HepG2 (cell line): ENCODE measurements at regions not wholly inside any gene's neighbourhood (a gene's known extent, or its start where the extent isn't known, plus 50 kb on each side); places are given as distances from the start of the nearest gene placed in this dataset.

Experiments used
- ATAC-seq: fragments of 200-7000 bp; cut with Tn5 transposase; 3 replicates; pipeline ENCODE4 v1.9.1; 2020; ENCODE audit warnings: mild to moderate bottlenecking, moderate library complexity
- BruUV-seq: library from RNA; stranded (reverse); fragments of 400-500 nt; replicated peaks from 2 replicates; lab custom pipeline; 2021; lab: Mats Ljungman, UMichigan
- CTCF ChIA-PET: fragments of 300-600 bp; formaldehyde crosslinking; extraction: SDS; loops from one replicate; lab custom pipeline; 2021; ENCODE audit warnings: low total read pairs, inconsistent platforms, low intra/inter-chr PET ratio; lab: Yijun Ruan, JAX
- POLR2A ChIA-PET: fragments of 350-600 bp; sonication (Branson Sonifier 250); formaldehyde crosslinking; loops from one replicate; lab custom pipeline; 2020; ENCODE audit warnings: antibody characterized with exemption, inconsistent platforms; lab: Yijun Ruan, JAX
- DNase-seq: peaks from one replicate; pipeline ENCODE4 v3.0.0-alpha.2; 2015; ENCODE audit warnings: low spot score
- FAIRE-seq: peaks from 3 replicates; lab custom pipeline; 2011; peaks lifted over from hg19 to GRCh38; lab: Jason Lieb, UNC
- H2AFZ ChIP-seq: one replicate; pipeline ENCODE4 v1.6.1; 2011; ENCODE audit warnings: low read length, inconsistent platforms
- H3K27ac ChIP-seq: fragments of 300-600 bp; 3 replicates; pipeline ENCODE4 v1.8.0; 2011; ENCODE audit warnings: mixed run types, mild to moderate bottlenecking, mixed read lengths, low read length, inconsistent platforms; ENCODE audit not compliant: insufficient read depth; ENCODE audit errors: extremely low read length
- H3K27me3 ChIP-seq, 2 experiments: fragments of 200-600 bp in 1 of 2; 2 replicates in 1 of 2; 3 replicates in 1 of 2; pipeline versions ENCODE4 v1.6.0 to v1.8.0; 2011; ENCODE audit warnings: low read length in 2 of 2, mild to moderate bottlenecking in 2 of 2, moderate library complexity in 2 of 2, inconsistent platforms in 1 of 2; ENCODE audit not compliant: insufficient read depth in 2 of 2, control insufficient read depth in 1 of 2
- H3K36me3 ChIP-seq, 2 experiments: fragments of 200-600 bp in 1 of 2; replicated peaks in 1 of 2; 2 replicates in 1 of 2; 3 replicates in 1 of 2; pipeline versions ENCODE4 v1.5.1 to v1.8.0; 2011; ENCODE audit warnings: low read length in 2 of 2, inconsistent platforms in 1 of 2; ENCODE audit not compliant: insufficient read depth in 2 of 2, control insufficient read depth in 1 of 2
- H3K4me1 ChIP-seq: 2 replicates; pipeline ENCODE4 v1.5.1; 2012; ENCODE audit warnings: low read length, inconsistent platforms; ENCODE audit not compliant: insufficient read depth
- H3K4me2 ChIP-seq: 2 replicates; pipeline ENCODE4 v1.6.0; 2011; ENCODE audit warnings: low read depth, low read length, inconsistent platforms
- H3K4me3 ChIP-seq, 3 experiments: fragments of 200-600 bp in 1 of 3; sonication (generic), shearing (Covaris generic) in 1 of 3; replicated peaks in 1 of 3; 2 replicates each; pipeline ENCODE4 v1.5.1; 2011 to 2016; ENCODE audit warnings: low read length in 3 of 3, inconsistent platforms in 2 of 3, low read depth in 2 of 3, mild to moderate bottlenecking in 2 of 3, control low read depth in 1 of 3, mixed read lengths in 1 of 3; ENCODE audit not compliant: insufficient read depth in 1 of 3
- H3K79me2 ChIP-seq: one replicate; pipeline ENCODE4 v1.6.1; 2011; ENCODE audit warnings: low read length, inconsistent platforms; ENCODE audit not compliant: insufficient read depth
- H3K9ac ChIP-seq: 2 replicates; pipeline ENCODE4 v1.6.0; 2011; ENCODE audit warnings: mild to moderate bottlenecking, low read depth, low read length, inconsistent platforms; ENCODE audit not compliant: insufficient read depth
- H3K9me3 ChIP-seq: 2 replicates; pipeline ENCODE4 v1.5.1; 2012; ENCODE audit warnings: mild to moderate bottlenecking, low read length
- H4K20me1 ChIP-seq: 2 replicates; pipeline ENCODE4 v1.6.0; 2011; ENCODE audit warnings: inconsistent platforms, mild to moderate bottlenecking, low read length, moderate library complexity; ENCODE audit not compliant: insufficient read depth
- DPF2 ChIP-seq: sonication (generic); formaldehyde crosslinking; IDR thresholded peaks from 2 replicates; pipeline ENCODE4 v1.4.0; 2020; ENCODE audit warnings: mild to moderate bottlenecking, low read depth, missing genetic modification reagents, borderline replicate concordance
- TBX2 ChIP-seq: sonication (generic); formaldehyde crosslinking; IDR thresholded peaks from 2 replicates; pipeline ENCODE4 v1.5.0; 2020; ENCODE audit warnings: missing genetic modification reagents, mild to moderate bottlenecking, borderline replicate concordance
- ZBTB2 ChIP-seq: sonication (generic); formaldehyde crosslinking; IDR thresholded peaks from 2 replicates; pipeline ENCODE4 v1.8.0; 2022; ENCODE audit warnings: low read depth, missing genetic modification reagents
- ZSCAN30 ChIP-seq: sonication (generic); formaldehyde crosslinking; IDR thresholded peaks from 2 replicates; pipeline ENCODE4 v1.5.0; 2020; ENCODE audit warnings: mild to moderate bottlenecking, missing genetic modification reagents
- WGBS: methylation state at CpG from one replicate; pipeline ENCODE4 v1.1.6; 2017; ENCODE audit warnings: low lambda C conversion rate; 5-methylcytosine and 5-hydroxymethylcytosine counted together
- in situ Hi-C: cut with HindIII; loops from 2 replicates; pipeline ENCODE4 v1.10.0; 2017; ENCODE audit warnings: low pct_unique_long_range_greater_than_20kb; ENCODE audit not compliant: extremely low pct_ligation_motif_present
- intact Hi-C: fragments of 100-400 bp; cut with micrococcal nuclease; formaldehyde crosslinking; loops from one replicate; pipeline ENCODE4 v1.10.0; 2022; ENCODE audit not compliant: unreplicated experiment
- TF ChIP-seq, protein P1 (sequence below): sonication (generic); formaldehyde crosslinking; IDR thresholded peaks from 2 replicates; pipeline ENCODE4 v1.4.0; 2020; ENCODE audit warnings: missing genetic modification reagents, borderline replicate concordance

- FAIRE-seq (no peak), ATAC-seq (no peak), DNase-seq (no peak)
- H2AFZ ChIP-seq = no peak overlapping the region
- BruUV-seq = no TSS peak
- no peaks in the 10 kb centered on the region for H3K79me2 ChIP-seq
- in situ Hi-C loops (loop anchor here (25.0 kb wide), 2 partner anchors 444 to 619 kb away; no protein-coding TSS in a partner anchor), intact Hi-C loops (no loop called here)
- WGBS = 2% methylated on average over 5 of the region's 5 CpGs
- H3K4me3 ChIP-seq = no peak overlapping the region
- no peaks in the 10 kb centered on the region for H3K4me1 ChIP-seq
- no peak overlapping the region for H3K27ac ChIP-seq
- H3K9me3 ChIP-seq = no peaks in the 10 kb centered on the region
- no peaks in the 10 kb centered on the region for H4K20me1 ChIP-seq
- no peak overlapping the region for H3K4me2 ChIP-seq
- CTCF ChIA-PET = interaction anchor here (1.3 kb wide), 1 partner anchor 9 kb away, joined by 3 read pairs; no protein-coding TSS in a partner anchor
- POLR2A ChIA-PET = no interaction called here
- no peak overlapping the region for H3K9ac ChIP-seq
- TF ChIP-seq ZSCAN30 (CRISPR knock-in tag) (no peak), DPF2 (CRISPR knock-in tag) (no peak), TBX2 (CRISPR knock-in tag) (no peak), ZBTB2 (CRISPR knock-in tag) (no peak)
- TF ChIP-seq, protein P1, sequence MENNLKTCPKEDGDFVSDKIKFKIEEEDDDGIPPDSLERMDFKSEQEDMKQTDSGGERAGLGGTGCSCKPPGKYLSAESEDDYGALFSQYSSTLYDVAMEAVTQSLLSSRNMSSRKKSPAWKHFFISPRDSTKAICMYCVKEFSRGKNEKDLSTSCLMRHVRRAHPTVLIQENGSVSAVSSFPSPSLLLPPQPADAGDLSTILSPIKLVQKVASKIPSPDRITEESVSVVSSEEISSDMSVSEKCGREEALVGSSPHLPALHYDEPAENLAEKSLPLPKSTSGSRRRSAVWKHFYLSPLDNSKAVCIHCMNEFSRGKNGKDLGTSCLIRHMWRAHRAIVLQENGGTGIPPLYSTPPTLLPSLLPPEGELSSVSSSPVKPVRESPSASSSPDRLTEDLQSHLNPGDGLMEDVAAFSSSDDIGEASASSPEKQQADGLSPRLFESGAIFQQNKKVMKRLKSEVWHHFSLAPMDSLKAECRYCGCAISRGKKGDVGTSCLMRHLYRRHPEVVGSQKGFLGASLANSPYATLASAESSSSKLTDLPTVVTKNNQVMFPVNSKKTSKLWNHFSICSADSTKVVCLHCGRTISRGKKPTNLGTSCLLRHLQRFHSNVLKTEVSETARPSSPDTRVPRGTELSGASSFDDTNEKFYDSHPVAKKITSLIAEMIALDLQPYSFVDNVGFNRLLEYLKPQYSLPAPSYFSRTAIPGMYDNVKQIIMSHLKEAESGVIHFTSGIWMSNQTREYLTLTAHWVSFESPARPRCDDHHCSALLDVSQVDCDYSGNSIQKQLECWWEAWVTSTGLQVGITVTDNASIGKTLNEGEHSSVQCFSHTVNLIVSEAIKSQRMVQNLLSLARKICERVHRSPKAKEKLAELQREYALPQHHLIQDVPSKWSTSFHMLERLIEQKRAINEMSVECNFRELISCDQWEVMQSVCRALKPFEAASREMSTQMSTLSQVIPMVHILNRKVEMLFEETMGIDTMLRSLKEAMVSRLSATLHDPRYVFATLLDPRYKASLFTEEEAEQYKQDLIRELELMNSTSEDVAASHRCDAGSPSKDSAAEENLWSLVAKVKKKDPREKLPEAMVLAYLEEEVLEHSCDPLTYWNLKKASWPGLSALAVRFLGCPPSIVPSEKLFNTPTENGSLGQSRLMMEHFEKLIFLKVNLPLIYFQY (CRISPR knock-in tag) = no peak
- H3K36me3 ChIP-seq = no peaks in the 10 kb centered on the region
- H3K27me3 ChIP-seq = 0 out of 5 replicates have a peak, but pooled peaks cover 0 to 2% of the 10 kb centered on the region in 2 experiments
Observed at GRCh38 chr6:16955899-16956298, 146.0 kb upstream of the STMND1 start.
